IPS DF 6.9 (cell line): ENCODE measurements at regions not wholly inside any gene's neighbourhood (a gene's known extent, or its start where the extent isn't known, plus 50 kb on each side); places are given as distances from the start of the nearest gene placed in this dataset.

Experiments used
- DNase-seq: peaks from one replicate; pipeline ENCODE4 v3.0.0-alpha.2; 2013; ENCODE audit warnings: low read depth, low spot score
- H3K27ac ChIP-seq: one replicate; pipeline ENCODE4 v1.5.1; 2013; ENCODE audit warnings: low read length, control low read depth
- H3K27me3 ChIP-seq: 2 replicates; pipeline ENCODE4 v1.6.1; 2013; ENCODE audit warnings: mild to moderate bottlenecking, low read length; ENCODE audit not compliant: control insufficient read depth, insufficient read depth
- H3K36me3 ChIP-seq: 2 replicates; pipeline ENCODE4 v1.6.1; 2013; ENCODE audit warnings: low read length; ENCODE audit not compliant: control insufficient read depth, insufficient read depth
- H3K4me1 ChIP-seq: 2 replicates; pipeline ENCODE4 v1.6.1; 2013; ENCODE audit warnings: low read length; ENCODE audit not compliant: control insufficient read depth, insufficient read depth
- H3K4me3 ChIP-seq: 2 replicates; pipeline ENCODE4 v1.5.1; 2013; ENCODE audit warnings: mild to moderate bottlenecking, low read length
- H3K9me3 ChIP-seq: 2 replicates; pipeline ENCODE4 v1.6.1; 2013; ENCODE audit warnings: low read length, inconsistent platforms; ENCODE audit not compliant: control insufficient read depth, insufficient read depth
- WGBS: extraction: QIAGEN DNeasy Blood & Tissue Kit; methylation state at CpG from one replicate; pipeline ENCODE4 v1.1.7; 2013; ENCODE audit warnings: mixed read lengths, missing lambda C conversion rate; ENCODE audit not compliant: insufficient read length, insufficient coverage; 5-methylcytosine and 5-hydroxymethylcytosine counted together

DNA sequence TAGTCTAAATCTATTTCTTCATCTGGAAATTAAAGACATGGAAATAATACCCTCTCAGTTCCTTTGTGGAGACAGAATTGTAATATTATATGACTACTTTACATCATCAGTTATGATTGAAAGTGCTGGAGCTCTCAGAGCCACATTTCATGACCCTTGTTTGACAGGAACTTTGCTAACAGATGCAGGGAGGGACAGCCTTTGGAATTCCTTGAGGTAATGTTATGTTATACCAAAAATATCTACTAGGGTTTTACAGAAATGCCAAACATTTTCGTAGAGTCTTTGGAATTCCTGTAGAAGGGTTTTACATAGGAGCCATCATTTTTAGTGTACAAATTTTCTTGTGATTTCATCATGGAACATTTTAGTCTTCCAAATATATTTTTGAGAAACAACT, 57.4 kb upstream of the ADAMTS5 start:
- no peaks in the 10 kb centered on the region for H3K9me3 ChIP-seq
- no peak overlapping the region for H3K27ac ChIP-seq
- no peaks in the 10 kb centered on the region for H3K4me1 ChIP-seq
- no peaks in the 10 kb centered on the region for H3K27me3 ChIP-seq
- H3K4me3 ChIP-seq = no peak overlapping the region
- H3K36me3 ChIP-seq = no peaks in the 10 kb centered on the region
- WGBS = no CpG with 5 or more reads among the region's 1 CpG
- no peak for DNase-seq

DNA sequence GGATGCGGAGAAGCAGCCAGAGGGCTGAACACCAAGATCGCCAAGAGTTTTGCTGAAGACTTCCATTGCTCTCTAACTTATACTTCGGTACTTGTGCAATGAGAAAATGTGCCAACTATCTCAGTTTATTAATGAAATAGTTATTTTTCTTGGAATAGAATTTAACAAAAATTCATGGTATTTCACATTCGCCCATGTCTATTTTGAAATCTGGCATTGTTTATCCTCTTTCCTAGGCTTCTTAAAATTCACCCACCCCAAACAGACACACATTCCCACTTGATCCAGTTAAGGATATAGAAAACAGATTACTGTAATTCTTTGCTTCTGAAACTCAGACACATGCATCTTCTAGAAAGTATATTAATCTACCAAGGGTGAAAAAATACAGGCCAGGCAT, 56.3 kb upstream of the ADAMTS5 start:
- Histone ChIP-seq H3K27ac (no peak overlapping the region), H3K4me3 (no peak overlapping the region), H3K9me3 (no peaks in the 10 kb centered on the region), H3K4me1 (no peaks in the 10 kb centered on the region), H3K36me3 (no peaks in the 10 kb centered on the region), H3K27me3 (no peaks in the 10 kb centered on the region)
- DNase-seq = no peak
- no CpG with 5 or more reads among the region's 4 CpGs for WGBS

DNA sequence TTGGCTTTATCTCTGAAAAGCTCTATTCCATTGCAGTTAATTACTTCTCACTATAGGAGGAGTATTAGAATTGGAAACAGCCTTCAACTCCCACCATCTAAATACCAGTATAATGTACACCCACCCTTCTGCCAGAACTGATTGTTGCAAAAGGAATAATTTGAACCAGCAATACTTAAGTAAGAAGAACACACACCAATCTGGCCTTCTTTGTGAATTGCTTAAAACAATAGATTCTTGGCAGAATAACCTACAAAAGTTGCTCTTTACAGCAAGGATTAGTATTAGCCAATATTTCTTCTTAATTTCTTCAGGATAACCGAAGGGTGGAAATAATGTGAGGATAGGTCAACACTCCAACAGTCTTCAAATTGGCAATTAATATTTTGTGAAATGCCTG, 54.9 kb upstream of the ADAMTS5 start:
- no peaks in the 10 kb centered on the region for H3K27me3 ChIP-seq
- H3K4me1 ChIP-seq = no peaks in the 10 kb centered on the region
- no peaks in the 10 kb centered on the region for H3K36me3 ChIP-seq
- no peak for DNase-seq
- H3K27ac ChIP-seq = no peak overlapping the region
- no CpG with 5 or more reads among the region's 1 CpG for WGBS
- H3K9me3 ChIP-seq = no peaks in the 10 kb centered on the region
- H3K4me3 ChIP-seq = no peak overlapping the region

DNA sequence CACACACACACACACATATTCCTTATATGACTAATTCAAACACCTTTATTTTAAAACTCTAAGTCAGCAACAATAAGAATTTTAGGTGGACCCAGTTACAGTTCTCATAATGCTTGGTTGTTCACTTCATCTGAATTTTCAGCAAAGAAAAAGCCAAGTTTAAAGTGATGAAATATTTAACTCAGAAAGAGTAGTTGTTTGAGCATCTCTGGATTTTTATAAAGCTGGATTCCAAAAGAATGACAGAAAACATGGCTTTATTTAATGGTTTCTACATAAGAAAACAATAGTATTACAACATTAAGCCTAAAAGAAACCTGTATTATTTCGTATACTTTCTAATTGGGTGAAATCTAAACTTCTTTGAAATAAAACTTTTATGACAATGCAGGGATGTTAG, 54.2 kb upstream of the ADAMTS5 start:
- H3K27ac ChIP-seq = no peak overlapping the region
- WGBS = no CpG with 5 or more reads among the region's 1 CpG
- no peaks in the 10 kb centered on the region for H3K36me3 ChIP-seq
- no peak overlapping the region for H3K4me3 ChIP-seq
- no peaks in the 10 kb centered on the region for H3K9me3 ChIP-seq
- no peaks in the 10 kb centered on the region for H3K4me1 ChIP-seq
- H3K27me3 ChIP-seq = no peaks in the 10 kb centered on the region
- no peak for DNase-seq

DNA sequence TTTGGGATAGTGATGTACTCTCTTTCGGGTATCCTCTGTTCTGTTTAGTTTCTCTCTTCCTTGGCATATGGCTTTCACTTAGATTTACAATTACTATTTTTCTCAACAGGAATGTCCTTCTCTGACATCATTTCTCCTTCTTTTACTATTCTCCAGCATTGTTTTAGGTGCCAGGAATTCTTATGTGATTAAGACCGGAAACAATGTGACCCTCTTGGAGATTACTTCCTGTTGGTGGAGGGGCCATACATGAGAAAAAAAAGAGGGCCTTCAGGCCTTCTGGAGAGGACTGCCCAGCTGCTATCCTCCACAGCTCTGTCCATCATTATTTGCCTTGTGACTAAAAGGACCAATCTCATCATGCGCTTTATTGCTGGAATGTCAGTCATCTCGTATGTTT, 50.4 kb upstream of the ADAMTS5 start:
- whole genome bisulfite sequencing = no CpG with 5 or more reads among the region's 4 CpGs
- no peaks in the 10 kb centered on the region for H3K4me1 ChIP-seq
- no peaks in the 10 kb centered on the region for H3K36me3 ChIP-seq
- H3K27me3 ChIP-seq = no peaks in the 10 kb centered on the region
- H3K27ac ChIP-seq = no peak overlapping the region
- no peak overlapping the region for H3K4me3 ChIP-seq
- H3K9me3 ChIP-seq = no peaks in the 10 kb centered on the region
- DNase-seq = no peak
